ENCODE measurements at regions not wholly inside any gene's neighbourhood (a gene's known extent, or its start where the extent isn't known, plus 50 kb on each side); places are given as distances from the start of the nearest gene placed in this dataset.
A peak's percentile ranks its signal among the peaks of the same experiment; 100 is the strongest.
"Not testable (repeated sequence)": the region's sequence is repeated elsewhere in the genome, so short reads cannot be mapped to it uniquely, and the experiment has no call there.

- no peak for DNase-seq
Measured at GRCh38 chr9:32161209-32161608, 223.2 kb upstream of the ACO1 start.

GRCh38 chr9:32161720-32162119 lies 222.7 kb upstream of the ACO1 start:
- no peak for DNase-seq

- not testable (repeated sequence) for DNase-seq
Measured at GRCh38 chr9:32166316-32166715, 218.1 kb upstream of the ACO1 start.

- no peak for DNase-seq
Measured at GRCh38 chr9:32171339-32171738, 213.1 kb upstream of the ACO1 start.

GRCh38 chr9:32172256-32172655 lies 212.2 kb upstream of the ACO1 start:
- peak; percentile 0 for DNase-seq

GRCh38 chr9:32177396-32177795 lies 207.0 kb upstream of the ACO1 start:
- DNase-seq, result peak; percentile 53

- no peak for DNase-seq
Measured at GRCh38 chr9:32180597-32180996, 203.8 kb upstream of the ACO1 start.

- no peak for DNase-seq
Measured at GRCh38 chr9:32200241-32200640, 184.2 kb upstream of the ACO1 start.

GRCh38 chr9:32200896-32201295 lies 183.5 kb upstream of the ACO1 start:
- DNase-seq, result no peak

- DNase-seq, result not testable (repeated sequence)
Measured at GRCh38 chr9:32209164-32209563, 175.3 kb upstream of the ACO1 start.

GRCh38 chr9:32218100-32218767 lies 166.2 kb upstream of the ACO1 start:
- DNase-seq, result no peak

GRCh38 chr9:32220750-32221149 lies 163.7 kb upstream of the ACO1 start:
- DNase-seq, result no peak

- no peak for DNase-seq
Measured at GRCh38 chr9:32234451-32234850, 150.0 kb upstream of the ACO1 start.

- peak; percentile 2 for DNase-seq
Measured at GRCh38 chr9:32247168-32247567, 137.3 kb upstream of the ACO1 start.

- DNase-seq, result no peak
Measured at GRCh38 chr9:32248189-32248712, 136.2 kb upstream of the ACO1 start.

GRCh38 chr9:32251539-32251938 lies 132.9 kb upstream of the ACO1 start:
- peak; percentile 75 for DNase-seq

- DNase-seq, result no peak
Measured at GRCh38 chr9:32253731-32254130, 130.7 kb upstream of the ACO1 start.

- DNase-seq, result no peak
Measured at GRCh38 chr9:32255026-32255425, 129.4 kb upstream of the ACO1 start.

- no peak for DNase-seq
Measured at GRCh38 chr9:32258482-32258881, 126.0 kb upstream of the ACO1 start.

GRCh38 chr9:32260151-32260862 lies 124.1 kb upstream of the ACO1 start:
- DNase-seq, result no peak

GRCh38 chr9:32264170-32264864 lies 120.1 kb upstream of the ACO1 start:
- DNase-seq, result no peak

- no peak for DNase-seq
Measured at GRCh38 chr9:32265037-32265436, 119.4 kb upstream of the ACO1 start.

GRCh38 chr9:32278991-32279390 lies 105.5 kb upstream of the ACO1 start:
- DNase-seq, result no peak

All from muscle of arm (tissue), 1 donor.